HG03571 (cell line): ENCODE measurements at regions not wholly inside any gene's neighbourhood (a gene's known extent, or its start where the extent isn't known, plus 50 kb on each side); places are given as distances from the start of the nearest gene placed in this dataset.
A peak's percentile ranks its signal among the peaks of the same experiment; 100 is the strongest.
"Not testable (repeated sequence)": the region's sequence is repeated elsewhere in the genome, so short reads cannot be mapped to it uniquely, and the experiment has no call there.

ENCODE experiments used
- ATAC-seq: cut with Tn5 transposase; IDR thresholded peaks from one replicate; pipeline ENCODE4 v1.9.1; 2021; ENCODE audit not compliant: unreplicated experiment

- no peak for ATAC-seq
These were observed 306.6 kb downstream of the DTHD1 start for GRCh38 chr4:36587909-36588472.

GRCh38 chr4:36590343-36590742 lies 308.9 kb downstream of the DTHD1 start:
- ATAC-seq: no peak

- ATAC-seq: no peak
These were observed 320.6 kb downstream of the DTHD1 start for GRCh38 chr4:36601864-36602495.

- ATAC-seq: no peak
These were observed 328.2 kb downstream of the DTHD1 start for GRCh38 chr4:36609661-36610060.

GRCh38 chr4:36610628-36611027 lies 329.2 kb downstream of the DTHD1 start:
- no peak for ATAC-seq

- ATAC-seq: not testable (repeated sequence)
These were observed 331.7 kb downstream of the DTHD1 start for GRCh38 chr4:36613142-36613541.

GRCh38 chr4:36614011-36614410 lies 332.6 kb downstream of the DTHD1 start:
- ATAC-seq: no peak

- ATAC-seq: no peak
These were observed 336.7 kb downstream of the DTHD1 start for GRCh38 chr4:36618102-36618501.

GRCh38 chr4:36624030-36624429 lies 342.6 kb downstream of the DTHD1 start:
- no peak for ATAC-seq

- no peak for ATAC-seq
These were observed 356.9 kb downstream of the DTHD1 start for GRCh38 chr4:36638273-36638811.

GRCh38 chr4:36640876-36641275 lies 359.5 kb downstream of the DTHD1 start:
- no peak for ATAC-seq

GRCh38 chr4:36651253-36651652 lies 369.8 kb downstream of the DTHD1 start:
- peak; percentile 98 for ATAC-seq

- ATAC-seq: no peak
These were observed 371.4 kb downstream of the DTHD1 start for GRCh38 chr4:36652857-36653256.

GRCh38 chr4:36665985-36666527 lies 384.6 kb downstream of the DTHD1 start:
- ATAC-seq: no peak

GRCh38 chr4:36675436-36675835 lies 394.0 kb downstream of the DTHD1 start:
- no peak for ATAC-seq

- no peak for ATAC-seq
These were observed 395.0 kb downstream of the DTHD1 start for GRCh38 chr4:36676139-36677050.

- no peak for ATAC-seq
These were observed 395.7 kb downstream of the DTHD1 start for GRCh38 chr4:36677112-36677511.

- no peak for ATAC-seq
These were observed 396.5 kb downstream of the DTHD1 start for GRCh38 chr4:36677874-36678273.

GRCh38 chr4:36687681-36688080 lies 406.3 kb downstream of the DTHD1 start:
- ATAC-seq: no peak

- no peak for ATAC-seq
These were observed 411.2 kb downstream of the DTHD1 start for GRCh38 chr4:36692586-36692985.

- ATAC-seq: no peak
These were observed 420.8 kb downstream of the DTHD1 start for GRCh38 chr4:36702245-36702644.
